GM21737 (cell line): ENCODE measurements at regions not wholly inside any gene's neighbourhood (a gene's known extent, or its start where the extent isn't known, plus 50 kb on each side); places are given as distances from the start of the nearest gene placed in this dataset.
"Not testable (repeated sequence)": the region's sequence is repeated elsewhere in the genome, so short reads cannot be mapped to it uniquely, and the experiment has no call there.

Experiments used
- ATAC-seq: cut with Tn5 transposase; IDR thresholded peaks from one replicate; pipeline ENCODE4 v1.9.1; 2021; ENCODE audit warnings: mild to moderate bottlenecking, moderate library complexity; ENCODE audit not compliant: unreplicated experiment

DNA sequence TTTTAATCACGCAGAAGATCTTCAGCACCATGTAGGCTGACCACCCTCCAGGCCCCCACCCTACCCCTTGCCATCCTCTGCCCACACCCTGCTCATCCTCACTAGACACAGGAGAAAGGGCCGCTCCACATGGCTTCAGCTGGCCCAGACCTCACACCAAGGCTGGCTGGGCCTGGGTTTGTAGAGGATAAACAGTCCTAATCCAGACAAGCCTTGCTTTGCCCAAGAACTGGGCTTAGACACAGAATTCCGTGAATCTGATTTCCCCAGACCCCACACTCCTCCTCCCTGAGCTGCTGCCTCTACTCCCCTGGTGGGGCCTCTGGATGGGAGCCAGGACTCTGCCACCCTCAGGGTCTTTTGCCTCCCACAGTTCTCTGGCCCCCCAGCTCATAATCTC lies 185.3 kb downstream of the CYP26B1 start:
- no peak for ATAC-seq

DNA sequence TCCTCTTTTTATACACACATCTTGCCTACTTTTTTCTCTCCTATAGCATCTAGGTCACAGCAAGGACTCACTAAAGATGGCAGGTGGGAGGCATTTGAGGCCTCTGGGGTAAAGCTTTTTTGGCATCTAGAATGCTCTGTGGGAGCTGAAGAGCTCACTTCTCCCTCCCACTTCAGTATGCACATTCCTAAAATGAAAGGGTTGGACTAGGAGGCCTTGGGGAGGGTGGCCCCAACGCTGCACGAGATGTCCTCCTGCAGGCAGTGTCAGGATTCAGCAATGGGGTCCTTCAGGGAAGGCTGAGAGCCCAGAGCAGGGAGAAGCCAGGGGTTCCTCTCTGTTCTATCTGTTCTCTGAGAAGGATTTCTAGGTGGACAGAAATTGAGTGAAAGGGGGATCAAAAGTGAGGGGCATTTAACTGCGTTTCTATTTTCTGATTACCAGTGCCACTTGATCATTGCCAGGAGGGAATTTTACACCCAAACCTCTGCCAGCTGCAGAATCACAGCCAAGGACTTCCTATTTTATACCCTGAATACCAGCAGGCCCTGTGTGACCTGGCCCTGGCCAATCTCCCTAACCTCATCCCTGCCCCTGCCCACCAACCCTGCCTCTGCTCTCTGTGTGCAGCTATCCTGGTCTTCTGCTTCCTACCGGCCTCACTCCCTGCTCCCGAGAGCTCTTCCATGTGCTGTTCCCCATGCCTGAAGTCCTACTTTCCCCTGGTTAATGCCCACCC lies 186.2 kb downstream of the CYP26B1 start:
- no peak for ATAC-seq

DNA sequence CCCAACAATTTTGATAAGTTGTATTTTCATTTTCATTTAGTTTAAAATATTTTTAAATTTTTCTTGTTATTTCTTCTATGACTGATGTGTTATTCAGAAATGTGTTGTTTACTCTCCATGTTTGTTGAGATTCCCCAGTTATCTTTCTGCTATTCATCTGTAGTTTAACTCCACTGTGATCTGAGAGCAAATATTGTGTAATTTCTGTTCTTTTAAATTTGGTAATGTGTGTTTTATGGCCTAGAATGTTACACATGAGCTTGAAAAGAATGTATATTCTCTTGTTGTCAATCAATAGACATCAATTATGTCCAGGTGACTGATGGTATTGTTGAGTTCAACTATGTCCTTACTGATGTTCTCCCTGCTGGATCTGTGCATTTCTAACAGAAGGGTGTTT lies 188.2 kb downstream of the CYP26B1 start:
- ATAC-seq, result no peak

DNA sequence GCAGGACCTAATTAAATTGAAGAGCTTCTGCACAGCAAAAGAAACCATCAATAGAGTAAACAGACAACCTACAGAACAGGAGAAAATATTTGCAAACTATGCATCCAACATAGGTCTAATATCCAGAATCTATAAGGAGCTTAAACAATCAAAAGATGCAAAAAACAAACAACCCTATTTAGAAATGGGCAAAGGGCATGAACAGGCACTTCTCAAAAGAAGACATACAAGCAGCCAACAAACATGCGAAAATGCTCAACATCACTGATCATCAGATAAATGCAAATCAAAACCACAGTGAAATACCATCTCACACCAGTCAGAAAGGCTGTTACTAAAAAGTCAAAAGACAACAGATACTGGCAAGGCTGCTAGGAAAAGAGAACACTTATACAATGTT lies 189.2 kb downstream of the CYP26B1 start:
- not testable (repeated sequence) for ATAC-seq

DNA sequence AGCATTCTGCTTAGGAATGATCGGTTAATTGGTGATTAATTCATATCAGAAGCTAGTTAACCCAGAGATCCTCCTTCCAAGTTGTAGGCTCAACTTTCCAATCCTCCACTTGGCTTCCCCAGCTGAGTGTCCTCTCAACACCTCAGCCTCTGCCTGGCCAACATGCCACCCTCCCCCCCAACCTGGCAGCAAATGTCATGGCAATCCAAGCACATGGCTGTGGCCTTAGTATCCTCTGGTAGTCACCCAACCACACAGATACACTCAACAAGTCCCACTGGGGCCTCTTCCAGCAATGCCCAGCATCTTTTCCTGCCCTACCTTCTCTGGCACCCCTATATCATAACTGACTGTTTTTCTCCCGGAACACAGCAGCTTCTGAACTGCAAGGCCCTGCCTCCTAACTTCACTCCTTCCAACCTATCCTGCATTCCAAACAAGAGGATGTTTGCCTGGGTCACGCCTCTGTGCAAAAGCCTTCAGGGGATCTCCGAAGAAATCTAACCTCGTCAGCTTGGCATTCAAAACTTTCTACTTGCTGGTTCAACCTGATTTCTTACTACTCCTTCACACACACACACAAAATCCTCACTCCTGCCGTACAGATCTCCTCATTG lies 195.0 kb downstream of the CYP26B1 start:
- no peak for ATAC-seq

DNA sequence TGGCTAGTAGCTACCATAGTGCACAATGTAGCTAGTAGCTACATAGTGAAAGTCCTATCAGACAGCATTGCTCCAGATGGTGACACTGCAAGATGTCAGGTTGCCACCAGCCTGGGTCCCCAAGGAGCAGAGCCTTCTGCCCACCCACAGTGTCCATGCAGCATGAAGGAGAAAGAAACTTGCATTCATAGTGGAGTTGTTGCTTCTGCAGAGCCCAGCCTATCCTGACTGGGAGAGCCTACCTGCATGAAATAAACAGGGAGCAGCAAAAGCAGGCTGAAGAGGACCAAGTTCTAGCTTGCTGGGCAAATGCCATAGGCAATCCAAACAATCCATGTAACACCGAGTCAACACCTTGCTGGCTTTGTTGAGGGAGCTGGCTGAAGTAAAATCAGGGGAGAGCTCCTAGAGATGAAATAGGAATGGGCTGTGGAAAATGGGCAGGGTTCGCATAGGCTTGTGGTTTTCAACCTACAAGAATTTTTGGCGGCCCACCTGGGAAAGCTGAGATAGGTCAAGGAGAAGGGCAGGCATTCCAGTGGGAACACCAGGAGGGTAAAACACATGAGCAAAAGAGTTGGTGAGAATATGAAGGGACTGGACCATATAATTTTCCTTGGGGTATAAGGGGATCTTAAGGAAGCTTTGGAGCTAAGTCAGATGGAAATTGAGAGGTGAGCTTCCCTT lies 195.8 kb downstream of the CYP26B1 start:
- no peak for ATAC-seq

DNA sequence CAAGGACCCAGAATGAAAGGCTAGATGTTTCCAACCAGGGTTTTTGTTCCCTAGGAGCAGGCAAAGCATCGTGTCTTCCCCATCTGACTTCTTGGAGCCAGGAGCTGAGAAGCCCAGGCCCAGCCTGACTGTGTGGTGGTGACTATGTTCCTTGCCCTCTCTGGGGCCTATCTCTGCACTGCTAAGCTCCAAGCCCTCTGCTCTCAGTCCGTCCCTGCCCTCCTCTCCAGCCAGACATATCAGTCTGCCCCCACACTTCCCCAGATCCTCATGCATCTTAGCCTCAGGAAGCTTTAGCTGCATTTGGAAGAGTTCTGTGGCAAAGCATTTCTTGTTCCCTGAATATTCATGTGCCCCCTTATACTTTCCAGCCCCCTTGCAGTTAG lies 196.6 kb downstream of the CYP26B1 start:
- no peak for ATAC-seq

DNA sequence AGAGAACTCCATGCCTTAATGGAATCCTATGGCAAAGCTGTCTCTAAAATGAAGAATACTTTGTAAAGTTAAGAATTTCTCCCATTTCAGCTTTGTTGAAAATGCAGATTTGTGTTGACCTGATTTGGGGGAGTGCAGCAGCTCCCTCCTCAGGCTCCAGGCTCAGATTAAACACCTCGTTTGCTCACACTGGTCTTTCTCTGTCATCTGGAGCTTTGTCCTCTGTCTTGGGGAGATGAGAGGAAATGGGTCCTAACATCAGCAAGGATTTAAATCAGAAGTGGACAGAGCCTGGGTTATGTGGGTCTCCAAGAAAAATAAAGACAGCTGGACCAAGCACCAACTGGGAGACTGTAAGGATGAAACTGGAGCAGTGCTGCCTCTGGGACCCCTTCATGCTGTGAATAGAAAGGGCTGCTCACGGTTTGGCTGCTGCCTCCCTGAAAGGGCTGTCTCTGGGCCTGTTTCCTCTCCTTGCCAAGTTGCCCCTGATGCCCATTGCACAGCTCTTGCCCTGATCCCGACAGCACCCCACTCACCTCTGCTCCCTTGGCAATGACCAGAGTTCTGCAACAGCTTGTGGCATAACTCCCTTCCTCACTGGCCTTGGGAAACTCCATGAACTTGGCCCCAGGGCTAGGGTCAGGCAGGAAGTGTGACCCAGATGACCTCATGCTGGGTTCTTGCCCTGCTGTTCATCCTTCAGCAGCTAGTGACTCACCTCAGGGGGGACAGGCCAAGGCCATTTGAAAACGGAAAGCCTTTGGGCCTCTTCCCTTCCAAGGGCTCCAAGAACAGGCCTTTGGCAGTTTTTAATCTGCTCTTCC lies 197.2 kb downstream of the CYP26B1 start:
- no peak for ATAC-seq

DNA sequence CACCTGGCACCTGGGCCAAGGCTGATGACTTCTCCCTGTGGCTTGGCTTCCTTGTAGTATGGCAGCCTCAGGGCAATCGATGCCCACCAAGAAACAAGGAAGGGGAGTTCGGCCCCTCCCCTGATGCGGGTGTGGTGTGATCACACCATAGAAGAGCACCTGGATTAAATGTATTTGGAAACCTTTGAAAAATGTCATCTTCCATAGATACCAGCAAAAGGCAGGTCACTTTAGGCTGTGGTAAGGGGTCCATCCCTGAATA lies 198.2 kb downstream of the CYP26B1 start:
- ATAC-seq, result no peak

DNA sequence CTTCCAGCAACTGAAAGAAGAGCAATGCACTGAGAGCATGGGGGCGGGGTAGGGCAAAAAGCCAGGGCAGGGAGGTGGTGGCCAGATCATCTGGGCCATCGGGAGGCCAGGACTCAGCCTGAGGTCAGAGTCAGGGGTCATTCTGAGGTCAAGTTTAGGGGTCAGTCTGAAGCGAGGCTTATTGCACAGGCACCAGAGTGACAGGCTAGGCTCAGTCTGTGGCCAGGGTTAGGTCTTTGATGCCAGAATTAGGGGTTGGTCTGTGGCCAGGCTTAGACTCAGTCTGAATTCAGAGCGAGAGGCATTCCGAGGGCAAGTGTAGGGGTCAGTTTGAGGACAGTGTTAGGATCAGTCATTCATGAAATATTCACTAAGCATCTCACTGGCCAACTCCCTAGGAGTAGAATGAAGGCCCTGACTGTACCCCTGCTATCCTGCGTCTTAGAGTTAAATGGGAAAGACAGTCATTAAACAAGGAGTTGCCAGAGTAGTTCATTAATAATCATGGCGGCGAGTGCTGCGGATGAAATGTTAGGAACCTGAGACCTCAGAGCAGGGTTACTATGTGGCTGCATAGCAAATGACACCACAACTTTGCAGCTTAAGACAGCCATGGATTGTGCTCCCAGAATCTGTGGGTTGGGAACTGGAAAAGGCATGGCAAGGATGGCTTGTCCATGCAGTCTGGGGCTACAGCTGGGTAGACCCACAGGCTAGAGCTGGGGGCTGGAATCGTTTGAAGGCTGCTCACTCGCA lies 198.7 kb downstream of the CYP26B1 start:
- no peak for ATAC-seq

DNA sequence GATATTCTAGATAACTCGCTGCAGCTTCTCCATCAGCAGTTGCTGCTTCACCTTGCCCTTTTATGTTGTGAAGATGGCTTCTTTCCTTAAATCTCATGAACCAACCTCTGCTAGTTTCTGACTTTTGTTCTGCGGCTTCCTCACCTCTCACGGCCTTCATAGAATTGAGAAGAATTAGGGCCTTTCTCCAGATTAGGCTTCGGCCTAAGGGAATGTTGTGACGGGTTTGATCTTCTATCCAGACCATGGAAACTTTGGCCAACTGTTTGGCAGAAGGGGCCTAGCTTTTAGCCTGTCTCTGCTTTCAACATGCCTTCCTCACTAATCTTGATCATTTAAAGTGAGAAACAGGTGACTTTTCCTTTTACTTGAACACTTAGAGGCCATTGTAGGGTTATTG lies 199.9 kb downstream of the CYP26B1 start:
- ATAC-seq, result no peak

DNA sequence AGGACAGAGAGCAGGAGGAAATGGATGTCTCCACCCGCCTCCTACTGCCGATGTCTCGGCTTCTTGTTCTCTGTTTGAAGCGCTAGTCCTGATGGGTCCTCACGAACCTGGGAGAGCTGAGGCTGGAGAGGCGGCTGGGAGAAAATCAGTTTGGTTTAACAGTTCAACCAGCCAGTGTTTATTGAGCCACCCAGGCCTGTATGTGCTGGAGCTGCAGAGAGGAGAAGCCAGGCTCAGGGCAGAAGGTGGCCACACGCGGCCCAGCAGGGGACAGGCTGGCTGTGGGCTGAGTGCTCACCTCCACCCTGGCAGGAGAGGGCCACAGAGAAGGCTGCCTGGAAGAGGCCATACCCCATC lies 202.1 kb downstream of the CYP26B1 start:
- no peak for ATAC-seq

DNA sequence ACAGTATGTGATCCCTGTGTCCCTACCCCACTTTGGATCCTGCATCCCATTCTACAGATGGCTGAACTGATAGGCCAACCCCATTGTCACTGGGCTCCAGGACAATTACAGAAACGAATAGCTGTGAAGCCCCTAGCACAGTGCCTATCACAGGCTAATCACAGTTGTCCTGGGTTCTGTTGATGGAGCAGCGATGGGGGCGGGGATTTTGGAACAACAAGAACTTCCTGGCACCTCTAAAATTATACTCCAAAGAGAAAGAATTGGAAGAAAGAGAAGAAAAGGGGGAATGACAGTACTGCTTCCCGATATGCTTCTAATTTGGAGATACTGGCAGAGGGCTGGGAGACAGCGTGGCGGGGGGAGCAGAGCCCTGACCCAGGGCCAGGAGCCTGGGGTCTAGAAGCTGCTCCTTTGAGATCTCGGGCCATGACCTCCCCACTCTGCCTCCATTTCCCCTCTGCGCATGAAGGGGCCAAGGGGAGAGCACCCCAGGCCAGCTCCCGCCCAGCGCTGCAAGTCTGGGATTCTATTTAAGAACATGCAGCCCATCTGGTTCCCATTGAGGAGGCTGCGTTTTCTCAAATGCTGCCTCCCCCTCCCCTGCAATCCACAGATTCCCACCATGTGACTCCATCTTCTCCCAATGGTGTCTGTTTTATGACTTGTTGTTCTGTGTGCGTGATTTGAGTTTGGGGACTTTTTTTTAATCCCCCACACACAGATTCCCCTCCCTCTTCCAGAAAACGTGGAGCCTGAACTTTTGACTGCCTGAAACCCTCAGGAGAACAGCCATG lies 202.7 kb downstream of the CYP26B1 start:
- no peak for ATAC-seq

DNA sequence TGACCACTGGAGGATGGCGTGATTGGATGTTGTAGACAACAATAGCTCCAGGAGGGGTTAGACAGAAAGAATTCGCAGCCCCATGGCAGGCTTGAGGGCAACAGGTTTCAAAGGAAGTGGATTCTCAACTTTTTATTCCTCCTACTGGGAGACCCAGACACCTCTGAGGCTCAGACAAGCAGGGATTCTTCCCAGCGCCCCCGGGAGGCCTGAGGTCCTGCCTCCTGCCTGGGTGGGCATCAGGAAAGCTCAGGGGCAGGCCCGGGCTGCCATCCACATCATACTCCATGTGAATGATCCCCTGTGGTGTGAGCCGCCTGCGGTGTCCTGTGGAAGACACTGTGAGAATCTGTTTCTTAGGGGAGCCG lies 203.5 kb downstream of the CYP26B1 start:
- no peak for ATAC-seq

DNA sequence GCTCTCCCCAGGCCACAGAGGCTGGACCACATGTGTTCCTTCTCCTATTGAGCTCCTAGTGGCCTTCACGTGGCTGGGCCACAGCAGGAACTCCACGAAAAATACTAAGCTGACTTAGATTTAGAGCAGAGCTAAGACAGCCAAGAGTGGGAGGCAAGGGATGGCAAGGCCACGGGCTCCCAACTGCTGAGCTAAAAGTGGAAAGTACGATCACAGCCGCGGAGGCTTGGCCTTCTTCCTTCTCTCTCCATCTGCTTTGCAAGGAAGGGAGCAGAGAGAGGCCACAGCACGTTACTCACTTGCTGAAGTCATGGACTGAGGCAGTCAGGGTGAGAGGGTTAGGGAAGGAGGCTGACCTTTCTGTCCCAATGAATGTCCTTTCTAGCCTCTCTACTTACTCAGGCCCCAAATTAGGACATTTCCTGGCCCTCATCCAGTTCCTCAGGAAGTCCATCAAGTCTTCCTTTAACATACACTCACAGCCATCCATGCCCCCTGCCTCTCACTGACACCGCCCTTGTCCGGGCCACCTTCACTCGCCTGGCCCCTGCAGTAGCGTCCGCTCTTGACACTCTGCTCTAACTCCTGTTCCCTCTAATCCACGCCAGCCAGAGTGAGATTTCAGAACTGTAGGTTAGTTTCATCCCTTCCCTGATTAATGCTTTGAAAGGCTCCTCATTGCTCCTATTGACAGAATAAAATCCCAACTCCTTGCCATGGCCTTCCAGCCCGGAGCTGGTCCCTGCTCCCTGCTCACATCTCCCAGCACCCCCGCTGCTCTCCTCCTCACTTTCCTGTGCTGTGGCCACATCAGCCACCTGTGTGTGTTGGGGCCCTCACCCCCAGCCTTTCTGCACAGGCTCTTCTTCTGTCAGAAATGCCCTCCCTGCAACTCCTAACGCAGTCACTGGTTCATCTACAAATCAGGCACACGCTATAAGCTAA lies 204.2 kb downstream of the CYP26B1 start:
- no peak for ATAC-seq

DNA sequence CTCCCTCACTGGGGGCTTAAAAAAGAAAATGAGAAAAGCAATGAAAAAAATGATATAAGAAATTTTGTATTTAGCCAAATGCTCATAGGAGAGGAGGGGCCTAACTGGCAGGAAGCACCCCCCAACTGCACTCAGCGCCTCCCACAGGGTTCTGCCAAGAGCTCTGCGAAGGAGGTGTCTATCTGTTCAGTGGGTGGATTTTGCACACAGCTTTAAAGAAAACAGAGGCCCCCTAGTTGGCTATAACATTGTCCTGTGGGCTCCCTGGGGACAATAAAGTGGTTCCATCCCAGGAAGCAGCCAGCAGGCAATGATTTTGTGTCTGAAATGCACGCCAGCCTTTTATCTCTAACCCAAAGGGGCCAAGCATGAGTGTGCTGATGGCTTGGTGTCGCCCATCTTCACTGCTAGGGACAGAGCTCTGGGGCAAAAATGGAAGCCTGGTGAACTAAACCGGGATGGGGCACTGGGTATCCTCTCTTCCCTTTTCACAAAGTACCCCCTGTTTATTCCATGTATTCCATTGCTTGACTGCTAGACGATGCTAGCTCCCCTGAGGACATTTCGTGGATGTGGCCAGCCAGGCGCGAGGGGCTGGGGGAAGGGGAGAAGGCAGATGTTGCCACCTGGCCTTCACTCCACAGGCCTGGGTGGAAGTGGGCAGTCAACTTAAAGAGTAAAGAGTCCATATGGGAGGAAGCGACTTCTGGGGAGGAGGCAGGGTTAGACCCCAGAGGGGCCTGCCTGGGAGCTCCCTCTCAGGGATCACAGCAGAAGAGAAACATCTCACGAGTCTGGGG lies 205.7 kb downstream of the CYP26B1 start:
- ATAC-seq, result no peak

DNA sequence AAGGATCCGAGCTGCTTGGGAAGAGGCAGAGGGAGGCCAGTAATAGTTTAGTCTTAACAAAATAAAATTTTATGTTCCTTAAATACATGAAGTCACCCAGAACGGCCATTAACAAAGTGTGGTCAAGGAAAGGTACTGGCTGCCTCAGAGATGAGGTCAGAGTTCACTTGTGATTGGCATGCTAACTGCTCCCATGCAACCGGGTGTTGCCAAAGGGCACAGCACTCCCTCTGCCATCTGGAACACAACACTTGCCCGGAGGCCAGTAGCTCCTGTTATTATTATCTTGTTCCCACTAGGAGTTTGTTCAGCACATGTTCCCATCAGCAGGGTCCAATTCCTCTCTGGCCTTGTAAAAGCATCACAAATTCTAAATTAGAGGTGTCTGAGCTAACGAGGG lies 207.0 kb downstream of the CYP26B1 start:
- no peak for ATAC-seq
